Neural cell (in vitro differentiated cells): ENCODE measurements at regions not wholly inside any gene's neighbourhood (a gene's known extent, or its start where the extent isn't known, plus 50 kb on each side); places are given as distances from the start of the nearest gene placed in this dataset.

Experiments used
- H2AFZ ChIP-seq: fragments of 200-600, 300-800 bp; sonication (generic), shearing (Covaris generic); 2 replicates; pipeline ENCODE4 v1.6.0; 2014; ENCODE audit warnings: low read depth, mild to moderate bottlenecking, antibody characterized with exemption, low read length, moderate library complexity
- H3F3A ChIP-seq: fragments of 200-600 bp; shearing (Covaris generic); 2 replicates; pipeline ENCODE4 v1.6.1; 2016; ENCODE audit warnings: mild to moderate bottlenecking, moderate library complexity, mixed read lengths, antibody characterized with exemption, low read length; ENCODE audit not compliant: insufficient read depth, poor library complexity, severe bottlenecking
- H3K27ac ChIP-seq: fragments of 200-600, 300-800 bp; sonication (generic), shearing (Covaris generic); 2 replicates; pipeline ENCODE4 v1.5.1; 2014; ENCODE audit warnings: mild to moderate bottlenecking, low read length, moderate library complexity
- H3K27me3 ChIP-seq: fragments of 300-800, 200-600 bp; sonication (generic), shearing (Covaris generic); 2 replicates; pipeline ENCODE4 v1.6.0; 2014; ENCODE audit warnings: mild to moderate bottlenecking, low read depth, low read length, moderate library complexity; ENCODE audit not compliant: insufficient read depth
- H3K36me3 ChIP-seq: fragments of 300-800, 200-600 bp; sonication (generic), shearing (Covaris generic); 2 replicates; pipeline ENCODE4 v1.5.1; 2014; ENCODE audit warnings: mild to moderate bottlenecking, antibody characterized with exemption, low read length, moderate library complexity; ENCODE audit not compliant: insufficient read depth
- H3K4me2 ChIP-seq: fragments of 300-800, 200-600 bp; sonication (generic), shearing (Covaris generic); 2 replicates; pipeline ENCODE4 v1.6.0; 2014; ENCODE audit warnings: mild to moderate bottlenecking, low read length
- H3K4me3 ChIP-seq: fragments of 300-800, 200-600 bp; sonication (generic), shearing (Covaris generic); 2 replicates; pipeline ENCODE4 v1.5.1; 2014; ENCODE audit warnings: mild to moderate bottlenecking, low read length, moderate library complexity
- H3K79me2 ChIP-seq: fragments of 200-600 bp; shearing (Covaris generic); replicated peaks from 2 replicates; pipeline ENCODE4 v1.6.0; 2014; ENCODE audit warnings: mild to moderate bottlenecking, low read length, moderate library complexity; ENCODE audit not compliant: insufficient read depth
- H3K9ac ChIP-seq: fragments of 300-800, 200-600 bp; sonication (generic), shearing (Covaris generic); 2 replicates; pipeline ENCODE4 v1.6.1; 2016; ENCODE audit warnings: mild to moderate bottlenecking, low read length, mixed read lengths
- H3K9me2 ChIP-seq: fragments of 200-600 bp; shearing (Covaris generic); 2 replicates; pipeline ENCODE4 v1.6.1; 2016; ENCODE audit warnings: mild to moderate bottlenecking, low read length, mixed read lengths; ENCODE audit not compliant: insufficient read depth
- H3K9me3 ChIP-seq: fragments of 200-600, 300-800 bp; sonication (generic), shearing (Covaris generic); 2 replicates; pipeline ENCODE4 v1.6.1; 2016; ENCODE audit warnings: mild to moderate bottlenecking, mixed run types, low read length, moderate library complexity, mixed read lengths
- H4K20me1 ChIP-seq: fragments of 200-600 bp; shearing (Covaris generic); 2 replicates; pipeline ENCODE4 v1.6.1; 2016; ENCODE audit warnings: mild to moderate bottlenecking, mixed run types; ENCODE audit not compliant: insufficient read depth
- EP300 ChIP-seq: fragments of 450-650 bp; conservative IDR thresholded peaks from 2 replicates; pipeline ENCODE4 v1.6.1; 2014; ENCODE audit warnings: antibody characterized with exemption, mild to moderate bottlenecking, moderate library complexity; ENCODE audit not compliant: poor library complexity, severe bottlenecking
- EZH2 ChIP-seq: fragments of 200-600, 300-800 bp; shearing (Covaris generic), sonication (generic); IDR thresholded peaks from 2 replicates; pipeline ENCODE4 v1.6.1; 2014; ENCODE audit warnings: antibody characterized with exemption, low read length, borderline replicate concordance, mild to moderate bottlenecking; ENCODE audit not compliant: insufficient read depth, poor library complexity, severe bottlenecking
- MXI1 ChIP-seq: fragments of 450-650 bp; conservative IDR thresholded peaks from 2 replicates; pipeline ENCODE4 v1.6.1; 2014; ENCODE audit warnings: antibody characterized with exemption, mild to moderate bottlenecking; ENCODE audit not compliant: poor library complexity, severe bottlenecking
- POLR2AphosphoS5 ChIP-seq: IDR thresholded peaks from 2 replicates; pipeline ENCODE4 v1.6.1; 2012
- RAD21 ChIP-seq: fragments of 450-650 bp; conservative IDR thresholded peaks from 2 replicates; pipeline ENCODE4 v1.6.1; 2014; ENCODE audit warnings: antibody characterized with exemption, mild to moderate bottlenecking, moderate library complexity
- SMC3 ChIP-seq: fragments of 450-650 bp; conservative IDR thresholded peaks from 2 replicates; pipeline ENCODE4 v1.6.1; 2014; ENCODE audit warnings: antibody characterized with exemption, mild to moderate bottlenecking, moderate library complexity; ENCODE audit not compliant: poor library complexity
- TAF1 ChIP-seq: IDR thresholded peaks from 2 replicates; pipeline ENCODE4 v1.6.1; 2012; ENCODE audit warnings: low read depth
- TF ChIP-seq, protein P1 (sequence below): fragments of 450-650 bp; IDR thresholded peaks from 2 replicates; pipeline ENCODE4 v1.5.1; 2014; ENCODE audit warnings: antibody characterized with exemption, mild to moderate bottlenecking, moderate library complexity; ENCODE audit not compliant: poor library complexity, severe bottlenecking
- TF ChIP-seq, protein P2 (sequence below): IDR thresholded peaks from 2 replicates; pipeline ENCODE4 v1.6.1; 2012; ENCODE audit warnings: borderline replicate concordance

DNA sequence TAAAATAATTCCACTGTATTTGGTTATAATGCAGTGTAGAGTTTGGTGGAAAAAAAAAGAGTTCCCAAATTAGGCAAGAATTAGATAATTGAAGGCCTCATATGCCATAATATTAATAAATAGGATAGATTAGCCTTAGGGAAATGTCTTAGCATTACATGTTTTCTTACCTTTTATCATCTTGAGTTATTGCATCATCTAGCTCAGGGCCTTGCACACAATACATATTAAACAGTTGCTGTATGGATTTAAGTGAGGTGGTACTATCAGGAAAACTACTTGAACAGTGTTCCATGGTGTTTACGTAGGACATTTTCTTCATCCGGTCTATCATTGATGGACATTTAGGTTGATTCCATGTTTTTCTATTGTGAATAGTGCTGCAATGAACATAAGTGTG lies 419.4 kb downstream of the EPHA5 start:
- TF ChIP-seq TAF1: no peak
- TF ChIP-seq, protein P1, sequence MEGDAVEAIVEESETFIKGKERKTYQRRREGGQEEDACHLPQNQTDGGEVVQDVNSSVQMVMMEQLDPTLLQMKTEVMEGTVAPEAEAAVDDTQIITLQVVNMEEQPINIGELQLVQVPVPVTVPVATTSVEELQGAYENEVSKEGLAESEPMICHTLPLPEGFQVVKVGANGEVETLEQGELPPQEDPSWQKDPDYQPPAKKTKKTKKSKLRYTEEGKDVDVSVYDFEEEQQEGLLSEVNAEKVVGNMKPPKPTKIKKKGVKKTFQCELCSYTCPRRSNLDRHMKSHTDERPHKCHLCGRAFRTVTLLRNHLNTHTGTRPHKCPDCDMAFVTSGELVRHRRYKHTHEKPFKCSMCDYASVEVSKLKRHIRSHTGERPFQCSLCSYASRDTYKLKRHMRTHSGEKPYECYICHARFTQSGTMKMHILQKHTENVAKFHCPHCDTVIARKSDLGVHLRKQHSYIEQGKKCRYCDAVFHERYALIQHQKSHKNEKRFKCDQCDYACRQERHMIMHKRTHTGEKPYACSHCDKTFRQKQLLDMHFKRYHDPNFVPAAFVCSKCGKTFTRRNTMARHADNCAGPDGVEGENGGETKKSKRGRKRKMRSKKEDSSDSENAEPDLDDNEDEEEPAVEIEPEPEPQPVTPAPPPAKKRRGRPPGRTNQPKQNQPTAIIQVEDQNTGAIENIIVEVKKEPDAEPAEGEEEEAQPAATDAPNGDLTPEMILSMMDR: no peak
- TF ChIP-seq, protein P2, sequence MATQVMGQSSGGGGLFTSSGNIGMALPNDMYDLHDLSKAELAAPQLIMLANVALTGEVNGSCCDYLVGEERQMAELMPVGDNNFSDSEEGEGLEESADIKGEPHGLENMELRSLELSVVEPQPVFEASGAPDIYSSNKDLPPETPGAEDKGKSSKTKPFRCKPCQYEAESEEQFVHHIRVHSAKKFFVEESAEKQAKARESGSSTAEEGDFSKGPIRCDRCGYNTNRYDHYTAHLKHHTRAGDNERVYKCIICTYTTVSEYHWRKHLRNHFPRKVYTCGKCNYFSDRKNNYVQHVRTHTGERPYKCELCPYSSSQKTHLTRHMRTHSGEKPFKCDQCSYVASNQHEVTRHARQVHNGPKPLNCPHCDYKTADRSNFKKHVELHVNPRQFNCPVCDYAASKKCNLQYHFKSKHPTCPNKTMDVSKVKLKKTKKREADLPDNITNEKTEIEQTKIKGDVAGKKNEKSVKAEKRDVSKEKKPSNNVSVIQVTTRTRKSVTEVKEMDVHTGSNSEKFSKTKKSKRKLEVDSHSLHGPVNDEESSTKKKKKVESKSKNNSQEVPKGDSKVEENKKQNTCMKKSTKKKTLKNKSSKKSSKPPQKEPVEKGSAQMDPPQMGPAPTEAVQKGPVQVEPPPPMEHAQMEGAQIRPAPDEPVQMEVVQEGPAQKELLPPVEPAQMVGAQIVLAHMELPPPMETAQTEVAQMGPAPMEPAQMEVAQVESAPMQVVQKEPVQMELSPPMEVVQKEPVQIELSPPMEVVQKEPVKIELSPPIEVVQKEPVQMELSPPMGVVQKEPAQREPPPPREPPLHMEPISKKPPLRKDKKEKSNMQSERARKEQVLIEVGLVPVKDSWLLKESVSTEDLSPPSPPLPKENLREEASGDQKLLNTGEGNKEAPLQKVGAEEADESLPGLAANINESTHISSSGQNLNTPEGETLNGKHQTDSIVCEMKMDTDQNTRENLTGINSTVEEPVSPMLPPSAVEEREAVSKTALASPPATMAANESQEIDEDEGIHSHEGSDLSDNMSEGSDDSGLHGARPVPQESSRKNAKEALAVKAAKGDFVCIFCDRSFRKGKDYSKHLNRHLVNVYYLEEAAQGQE: no peak
- TF ChIP-seq RAD21: no peak
- no peak for TF ChIP-seq POLR2AphosphoS5
- TF ChIP-seq EZH2: no peak
- no peak for TF ChIP-seq EP300
- TF ChIP-seq SMC3: no peak
- TF ChIP-seq MXI1: no peak
- Histone ChIP-seq H2AFZ (no peak overlapping the region), H3K9me2 (no peaks in the 10 kb centered on the region), H3F3A (no peaks in the 10 kb centered on the region), H3K4me2 (no peak overlapping the region), H4K20me1 (no peaks in the 10 kb centered on the region), H3K4me3 (no peak overlapping the region), H3K79me2 (no peaks in the 10 kb centered on the region), H3K27ac (no peak overlapping the region), H3K9me3 (no peaks in the 10 kb centered on the region), H3K9ac (no peak overlapping the region), H3K36me3 (no peaks in the 10 kb centered on the region), H3K27me3 (no peaks in the 10 kb centered on the region)

DNA sequence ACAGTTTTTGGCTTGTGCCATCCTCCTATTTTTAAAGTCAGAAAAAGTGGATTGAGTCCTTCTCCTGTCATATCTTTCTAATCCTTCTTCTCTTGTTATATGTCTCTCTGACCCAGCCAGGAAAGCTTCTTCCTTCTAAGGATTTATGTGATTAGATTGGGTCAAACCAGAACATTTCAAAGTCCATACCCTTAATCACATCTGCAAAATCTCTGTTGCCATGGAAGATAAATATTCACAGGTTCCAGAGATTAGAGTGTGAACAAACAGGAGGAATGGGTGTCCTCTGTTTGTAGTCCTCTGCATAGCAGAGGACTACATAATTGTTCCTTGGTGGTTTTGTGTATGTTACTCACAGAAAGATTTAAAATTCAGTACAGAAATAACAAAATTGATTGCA lies 421.2 kb downstream of the EPHA5 start:
- no peak overlapping the region for H3K9ac ChIP-seq
- no peaks in the 10 kb centered on the region for H3K79me2 ChIP-seq
- no peaks in the 10 kb centered on the region for H3K27me3 ChIP-seq
- no peak overlapping the region for H2AFZ ChIP-seq
- no peaks in the 10 kb centered on the region for H3K9me2 ChIP-seq
- no peak overlapping the region for H3K27ac ChIP-seq
- no peak overlapping the region for H3K4me3 ChIP-seq
- H3F3A ChIP-seq: no peaks in the 10 kb centered on the region
- TF ChIP-seq POLR2AphosphoS5 (no peak), EP300 (no peak), MXI1 (no peak), EZH2 (no peak), TAF1 (no peak), RAD21 (no peak), SMC3 (no peak)
- TF ChIP-seq, protein P1: no peak
- TF ChIP-seq, protein P2: no peak
- H4K20me1 ChIP-seq: no peaks in the 10 kb centered on the region
- H3K36me3 ChIP-seq: no peaks in the 10 kb centered on the region
- H3K4me2 ChIP-seq: no peak overlapping the region
- H3K9me3 ChIP-seq: no peaks in the 10 kb centered on the region
